Liver (tissue), 8 donors: ENCODE measurements at regions not wholly inside any gene's neighbourhood (a gene's known extent, or its start where the extent isn't known, plus 50 kb on each side); places are given as distances from the start of the nearest gene placed in this dataset.

Source experiments
- DNase-seq: peaks from one replicate; pipeline ENCODE4 v3.0.0-alpha.2; 2017; ENCODE audit warnings: low spot score
- H3K27ac ChIP-seq, 2 donors: one replicate each; pipeline ENCODE4 v1.7.0; 2013; ENCODE audit warnings: inconsistent platforms in 2 of 2, low read length in 2 of 2, control low read depth in 1 of 2, low read depth in 1 of 2, mild to moderate bottlenecking in 1 of 2
- H3K27me3 ChIP-seq, 4 donors: one replicate each; pipeline versions ENCODE4 v1.6.1 to v1.7.0; 2013; ENCODE audit warnings: low read length in 3 of 4, inconsistent platforms in 1 of 4, mild to moderate bottlenecking in 1 of 4, moderate library complexity in 1 of 4; ENCODE audit not compliant: control insufficient read depth in 4 of 4, insufficient read depth in 4 of 4
- H3K36me3 ChIP-seq, 4 donors: one replicate each; pipeline versions ENCODE4 v1.6.1 to v1.7.0; 2013; ENCODE audit warnings: low read length in 3 of 4, mild to moderate bottlenecking in 3 of 4, low read depth in 1 of 4, moderate library complexity in 1 of 4; ENCODE audit not compliant: control insufficient read depth in 4 of 4, insufficient read depth in 3 of 4
- H3K4me1 ChIP-seq, 4 donors: one replicate each; pipeline versions ENCODE4 v1.6.1 to v1.7.0; 2013; ENCODE audit warnings: low read length in 3 of 4, mild to moderate bottlenecking in 3 of 4, moderate library complexity in 1 of 4; ENCODE audit not compliant: control insufficient read depth in 4 of 4, insufficient read depth in 4 of 4
- H3K4me3 ChIP-seq, 3 donors: one replicate each; pipeline versions ENCODE4 v1.6.1 to v1.7.0; 2013; ENCODE audit warnings: low read length in 3 of 3, control low read depth in 1 of 3, low read depth in 1 of 3, mild to moderate bottlenecking in 1 of 3
- H3K9ac ChIP-seq, 2 donors: one replicate each; pipeline ENCODE4 v1.7.0; 2013; ENCODE audit warnings: low read length in 2 of 2, mild to moderate bottlenecking in 2 of 2, moderate library complexity in 2 of 2, control low read depth in 1 of 2, low read depth in 1 of 2
- H3K9me3 ChIP-seq, 4 donors: one replicate each; pipeline versions ENCODE4 v1.6.1 to v1.7.0; 2013; ENCODE audit warnings: low read length in 3 of 4; ENCODE audit not compliant: control insufficient read depth in 4 of 4
- ATF3 ChIP-seq: IDR thresholded peaks from 2 replicates; pipeline ENCODE4 v1.6.1; 2016; ENCODE audit warnings: antibody characterized with exemption
- CTCF ChIP-seq: fragments of 150-350 bp; IDR thresholded peaks from 2 replicates; pipeline ENCODE4 v1.5.1; 2017; ENCODE audit warnings: improper control_type of control experiment, low read depth, low read length; ENCODE audit not compliant: missing input control
- EGR1 ChIP-seq, 2 donors: IDR thresholded peaks; 2 replicates each; pipeline ENCODE4 v1.6.1; 2016 to 2018; ENCODE audit warnings: antibody characterized with exemption in 2 of 2, low read depth in 2 of 2
- FOXA1 ChIP-seq: IDR thresholded peaks from 2 replicates; pipeline ENCODE4 v1.6.1; 2016; ENCODE audit warnings: antibody characterized with exemption
- FOXA2 ChIP-seq: IDR thresholded peaks from 2 replicates; pipeline ENCODE4 v1.6.1; 2016; ENCODE audit warnings: antibody characterized with exemption
- HNF4A ChIP-seq, 2 donors: conservative IDR thresholded peaks; 2 replicates each; pipeline ENCODE4 v1.6.1; 2016; ENCODE audit warnings: antibody characterized with exemption in 2 of 2, mild to moderate bottlenecking in 2 of 2
- HNF4G ChIP-seq: IDR thresholded peaks from 2 replicates; pipeline ENCODE4 v1.6.1; 2016; ENCODE audit warnings: antibody characterized with exemption
- JUND ChIP-seq, 2 donors: IDR thresholded peaks; 2 replicates each; pipeline ENCODE4 v1.6.1; 2016; ENCODE audit warnings: antibody characterized with exemption in 2 of 2
- NR2F2 ChIP-seq: IDR thresholded peaks from 2 replicates; pipeline ENCODE4 v1.6.1; 2016; ENCODE audit warnings: antibody characterized with exemption
- RAD21 ChIP-seq, 2 donors: IDR thresholded peaks; 2 replicates each; pipeline ENCODE4 v1.6.1; 2016; ENCODE audit warnings: antibody characterized with exemption in 2 of 2, mild to moderate bottlenecking in 2 of 2
- RXRA ChIP-seq, 2 donors: IDR thresholded peaks; 2 replicates each; pipeline ENCODE4 v1.6.1; 2017 to 2018; ENCODE audit warnings: antibody characterized with exemption in 2 of 2, mild to moderate bottlenecking in 1 of 2
- SP1 ChIP-seq: IDR thresholded peaks from 2 replicates; pipeline ENCODE4 v1.6.1; 2018; ENCODE audit warnings: antibody characterized with exemption, mild to moderate bottlenecking
- TAF1 ChIP-seq: conservative IDR thresholded peaks from 2 replicates; pipeline ENCODE4 v1.6.1; 2016; ENCODE audit warnings: antibody characterized with exemption, mild to moderate bottlenecking
- YY1 ChIP-seq: IDR thresholded peaks from 2 replicates; pipeline ENCODE4 v1.6.1; 2016; ENCODE audit warnings: antibody characterized with exemption, mild to moderate bottlenecking
- ZBTB33 ChIP-seq: IDR thresholded peaks from 2 replicates; pipeline ENCODE4 v1.6.1; 2016; ENCODE audit warnings: antibody characterized with exemption
- WGBS: extraction: QIAGEN DNeasy Blood & Tissue Kit; methylation state at CpG from one replicate; pipeline ENCODE4 v1.1.7; 2013; 5-methylcytosine and 5-hydroxymethylcytosine counted together
- TF ChIP-seq, protein P1 (sequence below): IDR thresholded peaks from 2 replicates; pipeline ENCODE4 v1.6.1; 2016; ENCODE audit warnings: antibody characterized with exemption
- TF ChIP-seq, protein P2 (sequence below): IDR thresholded peaks from 2 replicates; pipeline ENCODE4 v1.6.1; 2016; ENCODE audit warnings: antibody characterized with exemption, mild to moderate bottlenecking
- donor health status: healthy.
- donor health status: healthy.
- donor health status: healthy.
- donor health status: healthy.
- donor health status: healthy.

DNA sequence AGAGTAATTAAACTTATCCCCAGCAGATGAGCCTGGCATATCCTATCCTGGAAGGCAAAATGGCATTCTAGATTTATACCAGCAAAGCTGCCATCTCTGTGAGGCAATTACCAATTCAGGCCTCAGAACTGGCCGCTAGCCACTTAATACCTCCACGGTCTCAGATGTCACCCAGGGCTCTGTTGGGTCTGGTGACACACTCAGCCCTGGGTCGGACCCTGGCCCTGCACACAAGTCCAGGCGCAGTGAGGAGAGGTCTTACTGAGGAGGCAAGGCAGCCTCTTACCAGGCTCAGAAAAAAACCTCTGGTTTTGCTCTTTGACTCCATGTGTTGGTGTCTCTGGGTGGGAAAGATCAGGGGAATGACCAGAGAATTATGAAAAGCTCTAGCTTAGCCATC lies 186.6 kb downstream of the EMX2 start:
- TF ChIP-seq FOXA1 (no peak), SP1 (no peak), NR2F2 (no peak), JUND (IDR thresholded peaks at IDR 0.05) (no peak), HNF4G (no peak), ZBTB33 (no peak), RAD21 (IDR thresholded peaks at IDR 0.05) (no peak), CTCF (no peak), TAF1 (no peak), EGR1 (IDR thresholded peaks at IDR 0.05; ENCODE audit: low read depth in 2 of 2) (no peak), YY1 (no peak), RXRA (IDR thresholded peaks at IDR 0.05) (no peak), ATF3 (no peak), FOXA2 (no peak), HNF4A (conservative IDR thresholded peaks at IDR 0.05) (no peak)
- TF ChIP-seq, protein P1, sequence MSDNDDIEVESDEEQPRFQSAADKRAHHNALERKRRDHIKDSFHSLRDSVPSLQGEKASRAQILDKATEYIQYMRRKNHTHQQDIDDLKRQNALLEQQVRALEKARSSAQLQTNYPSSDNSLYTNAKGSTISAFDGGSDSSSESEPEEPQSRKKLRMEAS = no peak
- TF ChIP-seq, protein P2, sequence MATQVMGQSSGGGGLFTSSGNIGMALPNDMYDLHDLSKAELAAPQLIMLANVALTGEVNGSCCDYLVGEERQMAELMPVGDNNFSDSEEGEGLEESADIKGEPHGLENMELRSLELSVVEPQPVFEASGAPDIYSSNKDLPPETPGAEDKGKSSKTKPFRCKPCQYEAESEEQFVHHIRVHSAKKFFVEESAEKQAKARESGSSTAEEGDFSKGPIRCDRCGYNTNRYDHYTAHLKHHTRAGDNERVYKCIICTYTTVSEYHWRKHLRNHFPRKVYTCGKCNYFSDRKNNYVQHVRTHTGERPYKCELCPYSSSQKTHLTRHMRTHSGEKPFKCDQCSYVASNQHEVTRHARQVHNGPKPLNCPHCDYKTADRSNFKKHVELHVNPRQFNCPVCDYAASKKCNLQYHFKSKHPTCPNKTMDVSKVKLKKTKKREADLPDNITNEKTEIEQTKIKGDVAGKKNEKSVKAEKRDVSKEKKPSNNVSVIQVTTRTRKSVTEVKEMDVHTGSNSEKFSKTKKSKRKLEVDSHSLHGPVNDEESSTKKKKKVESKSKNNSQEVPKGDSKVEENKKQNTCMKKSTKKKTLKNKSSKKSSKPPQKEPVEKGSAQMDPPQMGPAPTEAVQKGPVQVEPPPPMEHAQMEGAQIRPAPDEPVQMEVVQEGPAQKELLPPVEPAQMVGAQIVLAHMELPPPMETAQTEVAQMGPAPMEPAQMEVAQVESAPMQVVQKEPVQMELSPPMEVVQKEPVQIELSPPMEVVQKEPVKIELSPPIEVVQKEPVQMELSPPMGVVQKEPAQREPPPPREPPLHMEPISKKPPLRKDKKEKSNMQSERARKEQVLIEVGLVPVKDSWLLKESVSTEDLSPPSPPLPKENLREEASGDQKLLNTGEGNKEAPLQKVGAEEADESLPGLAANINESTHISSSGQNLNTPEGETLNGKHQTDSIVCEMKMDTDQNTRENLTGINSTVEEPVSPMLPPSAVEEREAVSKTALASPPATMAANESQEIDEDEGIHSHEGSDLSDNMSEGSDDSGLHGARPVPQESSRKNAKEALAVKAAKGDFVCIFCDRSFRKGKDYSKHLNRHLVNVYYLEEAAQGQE = no peak
- Histone ChIP-seq H3K27me3 (peaks cover 0 to 3% (median 0%) of the 10 kb centered on the region in 4 donors), H3K4me3 (no peak overlapping the region), H3K9ac (no peak overlapping the region), H3K9me3 (no peaks in the 10 kb centered on the region), H3K27ac (no peak overlapping the region), H3K36me3 (no peaks in the 10 kb centered on the region), H3K4me1 (no peaks in the 10 kb centered on the region)
- no peak for DNase-seq
- WGBS = 82% methylated on average over 4 of the region's 4 CpGs
